ENCODE measurements at regions not wholly inside any gene's neighbourhood (a gene's known extent, or its start where the extent isn't known, plus 50 kb on each side); places are given as distances from the start of the nearest gene placed in this dataset.
"Not testable (repeated sequence)": the region's sequence is repeated elsewhere in the genome, so short reads cannot be mapped to it uniquely, and the experiment has no call there.

DNA sequence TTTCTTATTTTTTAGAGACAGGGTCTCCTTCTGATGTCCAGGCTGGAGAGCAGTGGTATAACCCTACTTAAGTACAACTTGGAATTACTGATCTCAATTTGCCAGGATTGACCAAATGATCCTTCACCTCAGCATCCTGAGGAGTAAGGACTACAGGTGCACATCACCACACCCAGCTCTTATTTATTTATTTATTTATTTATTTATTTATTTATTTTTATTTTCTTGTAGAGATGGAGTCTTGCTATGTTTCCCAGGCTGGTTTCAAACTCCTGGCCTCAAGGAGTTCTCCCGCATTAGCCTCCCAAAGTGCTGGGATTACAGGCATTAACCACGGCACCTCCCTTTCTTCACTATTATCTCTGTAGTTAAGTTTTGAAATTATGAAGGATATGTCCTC, 117.5 kb upstream of the NEGR1 start:
- H3K4me2 ChIP-seq = no peak overlapping the region
- H4K20me1 ChIP-seq = no peaks in the 10 kb centered on the region
- H3K27me3 ChIP-seq = no peaks in the 10 kb centered on the region
- no peak overlapping the region for H3K27ac ChIP-seq
- H3K9ac ChIP-seq = no peak overlapping the region
- H3K36me3 ChIP-seq = no peaks in the 10 kb centered on the region
- no peak for TF ChIP-seq Cebpa-rat (IDR thresholded peaks at IDR 0.05)
- no peak overlapping the region for H3K4me3 ChIP-seq
- no peaks in the 10 kb centered on the region for H3K4me1 ChIP-seq
- no peaks in the 10 kb centered on the region for H3K9me3 ChIP-seq (replicated peaks in 1 of 11)

DNA sequence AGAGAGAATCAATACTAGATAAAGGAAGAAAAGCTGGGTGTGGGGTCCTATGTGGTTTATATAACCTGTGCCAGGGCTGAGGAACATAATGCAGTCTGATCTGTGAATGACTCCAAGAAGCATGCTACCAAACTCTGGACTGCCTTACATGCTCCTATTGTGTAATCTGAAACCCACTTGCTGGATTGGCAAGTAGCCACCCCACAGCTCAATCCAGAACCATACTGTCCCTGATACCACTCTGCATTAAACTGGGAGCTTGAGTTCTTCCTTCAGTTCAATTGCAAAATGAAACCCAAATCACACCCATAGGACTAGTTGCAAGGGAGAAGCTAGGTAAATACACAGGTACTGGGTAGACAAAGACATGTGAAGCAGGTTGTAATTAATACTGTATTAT, 115.4 kb upstream of the NEGR1 start:
- Histone ChIP-seq H3K27ac (no peak overlapping the region), H4K20me1 (no peaks in the 10 kb centered on the region), H3K9ac (no peak overlapping the region), H3K27me3 (no peaks in the 10 kb centered on the region), H3K4me3 (no peak overlapping the region), H3K36me3 (no peaks in the 10 kb centered on the region), H3K4me1 (no peaks in the 10 kb centered on the region), H3K9me3 (replicated peaks in 1 of 11) (no peaks in the 10 kb centered on the region), H3K4me2 (no peak overlapping the region)
- 0 out of 22 replicates have a peak, but pooled peaks of 1 of the 11 experiments have one; percentile 26 for TF ChIP-seq Cebpa-rat (IDR thresholded peaks at IDR 0.05)

DNA sequence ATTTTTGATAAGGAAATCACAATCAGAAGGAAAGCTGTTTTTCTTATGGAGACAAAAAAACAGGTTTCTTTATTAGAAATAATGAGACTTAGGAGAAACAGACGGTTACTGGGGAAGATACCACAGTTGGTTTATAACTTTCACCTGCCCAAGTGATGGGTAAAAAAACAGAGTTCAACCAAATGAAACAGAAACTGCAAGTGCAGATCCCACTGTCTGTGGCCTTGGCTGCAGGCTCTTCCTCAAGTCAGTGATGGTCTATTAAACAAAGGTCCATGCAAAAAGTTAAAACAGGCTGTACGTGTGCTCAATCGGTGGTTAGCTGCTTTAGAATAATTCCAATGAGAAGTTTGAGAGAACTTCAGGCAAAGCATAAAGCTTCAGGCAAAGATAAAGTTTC, 112.1 kb upstream of the NEGR1 start:
- H3K4me2 ChIP-seq = no peak overlapping the region
- H3K27ac ChIP-seq = no peak overlapping the region
- H3K4me1 ChIP-seq = no peaks in the 10 kb centered on the region
- TF ChIP-seq Cebpa-rat (IDR thresholded peaks at IDR 0.05) = no peak
- no peaks in the 10 kb centered on the region for H3K9me3 ChIP-seq (replicated peaks in 1 of 11)
- no peak overlapping the region for H3K4me3 ChIP-seq
- no peaks in the 10 kb centered on the region for H3K27me3 ChIP-seq
- no peaks in the 10 kb centered on the region for H3K36me3 ChIP-seq
- H4K20me1 ChIP-seq = no peaks in the 10 kb centered on the region
- H3K9ac ChIP-seq = no peak overlapping the region

DNA sequence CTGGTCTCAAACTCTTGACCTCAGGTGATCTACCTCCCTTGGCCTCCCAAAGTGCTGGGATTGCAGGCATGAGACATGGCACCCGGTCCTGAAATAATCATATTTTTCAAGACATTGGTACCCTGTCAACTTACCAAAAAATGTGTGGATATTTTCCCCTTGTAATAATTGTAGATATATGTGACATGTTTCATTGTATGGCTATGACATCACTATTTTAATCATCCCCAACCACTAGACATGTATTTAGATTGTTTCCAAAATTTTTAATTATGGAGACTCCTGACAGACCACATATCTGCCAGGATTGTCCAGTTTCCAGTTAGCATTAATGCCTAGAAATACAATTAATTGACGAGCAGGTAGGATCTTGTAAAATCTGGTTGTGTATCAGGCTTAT, 96.7 kb upstream of the NEGR1 start:
- no peaks in the 10 kb centered on the region for H3K36me3 ChIP-seq
- no peak overlapping the region for H3K4me3 ChIP-seq
- no peak overlapping the region for H3K9ac ChIP-seq
- peaks cover 0 to 4% (median 0%) of the 10 kb centered on the region in 10 experiments; a peak in 1 of 20 replicates for H3K4me1 ChIP-seq
- no peaks in the 10 kb centered on the region for H3K27me3 ChIP-seq
- H3K4me2 ChIP-seq = no peak overlapping the region
- H4K20me1 ChIP-seq = no peaks in the 10 kb centered on the region
- H3K27ac ChIP-seq = no peak overlapping the region
- no peak for TF ChIP-seq Cebpa-rat (IDR thresholded peaks at IDR 0.05)
- H3K9me3 ChIP-seq (replicated peaks in 1 of 11) = peaks cover 0 to 22% (median 0%) of the 10 kb centered on the region in 11 experiments; a peak in 2 of 22 replicates

DNA sequence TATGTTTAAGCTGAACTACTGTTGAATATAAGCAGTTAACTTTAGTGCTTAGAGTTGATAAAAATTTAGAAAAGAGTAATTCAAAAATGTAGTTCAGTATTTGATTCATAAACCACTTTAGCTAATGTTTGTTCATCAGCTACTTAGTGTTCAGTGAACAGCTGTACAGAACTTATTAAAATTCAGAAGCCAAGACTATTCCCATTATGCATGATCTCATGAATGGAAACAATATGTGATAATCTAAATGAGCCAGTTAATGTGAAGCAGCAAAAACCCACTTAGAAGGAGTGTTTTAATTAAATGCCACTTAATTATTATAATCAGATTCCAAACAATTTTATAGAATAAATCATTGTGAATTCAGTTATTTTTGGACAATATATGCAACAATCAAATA, 92.9 kb upstream of the NEGR1 start:
- no peak for TF ChIP-seq Cebpa-rat (IDR thresholded peaks at IDR 0.05)
- H3K27ac ChIP-seq = no peak overlapping the region
- peaks cover 0 to 4% (median 0%) of the 10 kb centered on the region in 10 experiments; a peak in 2 of 20 replicates for H3K4me1 ChIP-seq
- no peaks in the 10 kb centered on the region for H4K20me1 ChIP-seq
- H3K27me3 ChIP-seq = no peaks in the 10 kb centered on the region
- no peak overlapping the region for H3K9ac ChIP-seq
- no peaks in the 10 kb centered on the region for H3K36me3 ChIP-seq
- H3K4me2 ChIP-seq = no peak overlapping the region
- H3K4me3 ChIP-seq = no peak overlapping the region
- peaks cover 0 to 7% (median 0%) of the 10 kb centered on the region in 11 experiments; a peak in 1 of 22 replicates for H3K9me3 ChIP-seq (replicated peaks in 1 of 11)

DNA sequence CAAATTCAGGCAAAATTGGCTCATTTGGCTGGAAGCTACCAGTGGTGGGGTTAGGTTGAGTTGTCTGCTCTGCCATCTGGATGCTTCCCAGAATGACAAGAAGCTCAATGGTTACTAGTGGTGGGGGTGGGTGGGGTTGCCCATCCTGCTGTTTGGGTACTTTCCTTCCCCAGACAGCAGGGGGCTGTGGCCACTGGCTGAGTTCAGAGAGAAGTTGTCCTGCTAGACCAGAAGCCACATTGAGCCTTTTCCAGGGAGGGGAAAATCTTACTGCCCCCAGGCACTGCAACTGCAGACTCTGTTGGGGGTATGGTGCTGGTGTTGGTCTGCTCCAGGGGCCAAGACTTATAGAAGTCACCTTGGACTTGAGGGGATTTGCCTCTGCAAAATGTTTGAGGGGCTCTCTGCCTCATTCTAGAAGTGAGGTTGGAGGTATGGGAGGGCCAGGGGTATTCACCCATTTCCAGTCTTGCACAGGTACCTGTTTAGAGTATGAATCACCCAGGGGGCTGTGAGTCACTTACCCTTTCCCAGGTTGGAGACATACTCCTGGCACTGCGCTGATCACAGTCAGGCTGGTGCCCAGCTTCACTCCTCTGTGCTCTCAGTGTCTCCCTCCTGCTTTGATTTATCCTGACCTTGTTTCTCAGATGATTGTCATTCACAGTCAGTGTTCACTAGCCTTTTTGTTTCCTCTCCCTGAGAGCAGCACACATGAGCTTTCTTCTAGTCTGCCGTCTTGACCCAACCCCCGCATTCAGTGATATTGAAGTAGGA, 89.1 kb upstream of the NEGR1 start:
- Histone ChIP-seq H3K9me3 (replicated peaks in 1 of 11) (0 out of 22 replicates have a peak, but pooled peaks cover 0 to 6% (median 0%) of the 10 kb centered on the region in 11 experiments), H3K4me1 (peaks cover 0 to 21% (median 3%) of the 10 kb centered on the region in 10 experiments; a peak in 16 of 20 replicates), H4K20me1 (no peaks in the 10 kb centered on the region), H3K4me2 (no peak overlapping the region), H3K9ac (no peak overlapping the region), H3K27me3 (no peaks in the 10 kb centered on the region), H3K36me3 (no peaks in the 10 kb centered on the region), H3K27ac (peak overlapping the region in 1 of 11 experiments; percentile 32; a peak in 1 of 22 replicates), H3K4me3 (no peak overlapping the region)
- no peak for TF ChIP-seq Cebpa-rat (IDR thresholded peaks at IDR 0.05)

DNA sequence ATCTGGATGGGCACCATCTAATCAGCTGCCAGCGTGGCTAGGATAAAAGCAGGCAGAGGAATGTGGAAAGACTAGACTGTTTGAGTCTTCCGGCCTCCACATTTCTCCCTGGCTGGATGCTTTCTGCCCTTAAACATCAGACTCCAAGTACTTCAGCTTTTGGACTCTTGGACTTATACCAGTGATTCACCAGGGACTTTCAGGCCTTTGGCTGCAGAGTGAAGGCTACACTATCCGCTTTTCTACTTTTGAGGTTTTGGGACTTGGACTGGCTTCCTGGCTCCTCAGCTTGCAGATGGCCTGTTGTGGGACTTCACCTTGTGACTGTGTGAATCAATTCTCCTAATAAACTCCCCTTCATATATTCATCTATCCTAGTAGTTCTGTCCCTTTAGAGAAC, 88.5 kb upstream of the NEGR1 start:
- not testable (repeated sequence) for H3K4me3 ChIP-seq; H3K27me3 ChIP-seq; H4K20me1 ChIP-seq; H3K9me3 ChIP-seq (replicated peaks in 1 of 11); H3K9ac ChIP-seq; H3K4me2 ChIP-seq; H3K36me3 ChIP-seq
- peaks cover 0 to 27% (median 9%) of the 10 kb centered on the region in 10 experiments; a peak in 16 of 20 replicates for H3K4me1 ChIP-seq
- peak overlapping the region in 1 of 11 experiments; percentile 32; a peak in 1 of 22 replicates for H3K27ac ChIP-seq

DNA sequence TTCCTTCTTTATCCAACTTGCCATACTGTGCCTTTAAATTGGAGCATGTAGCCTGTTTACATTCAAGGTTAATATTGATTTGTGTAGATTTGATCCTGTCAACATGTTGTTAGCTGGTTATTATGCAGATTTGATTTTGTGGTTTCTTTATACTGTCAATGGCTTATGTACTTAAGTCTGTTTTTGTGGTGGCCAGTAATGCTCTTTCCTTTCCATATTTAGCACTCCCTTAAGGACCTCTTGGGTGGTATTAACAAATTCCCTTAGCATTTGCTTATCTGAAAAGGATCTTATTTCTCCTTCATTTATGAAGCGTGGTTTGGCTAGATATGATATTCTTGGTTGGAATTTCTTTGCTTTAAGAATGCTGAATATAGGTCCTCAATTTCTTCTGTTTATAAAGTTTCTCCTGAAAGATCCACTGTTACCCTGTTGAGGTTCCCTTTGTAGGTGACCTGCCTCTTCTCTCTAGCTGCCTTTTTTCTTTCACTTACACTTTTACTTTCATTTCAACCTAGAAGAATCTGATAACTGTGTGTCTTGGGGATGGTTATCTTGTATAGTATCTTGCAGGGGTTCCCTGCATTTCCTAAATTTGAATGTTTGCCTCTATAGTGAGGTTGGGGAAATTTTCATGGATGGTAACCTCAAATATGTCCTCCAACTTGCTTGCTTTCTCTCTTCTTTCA, 86.9 kb upstream of the NEGR1 start:
- Histone ChIP-seq H3K4me1 (peaks cover 0 to 25% (median 12%) of the 10 kb centered on the region in 10 experiments; a peak in 16 of 20 replicates), H3K4me3 (no peak overlapping the region), H3K36me3 (no peaks in the 10 kb centered on the region), H3K9me3 (replicated peaks in 1 of 11) (0 out of 22 replicates have a peak, but pooled peaks cover 0 to 6% (median 0%) of the 10 kb centered on the region in 11 experiments), H3K4me2 (0 out of 22 replicates have a peak overlapping the region, but pooled peaks of 1 of the 11 experiments have one; percentile 8), H4K20me1 (no peaks in the 10 kb centered on the region), H3K27me3 (no peaks in the 10 kb centered on the region), H3K27ac (no peak overlapping the region), H3K9ac (no peak overlapping the region)
- TF ChIP-seq Cebpa-rat (IDR thresholded peaks at IDR 0.05) = no peak

DNA sequence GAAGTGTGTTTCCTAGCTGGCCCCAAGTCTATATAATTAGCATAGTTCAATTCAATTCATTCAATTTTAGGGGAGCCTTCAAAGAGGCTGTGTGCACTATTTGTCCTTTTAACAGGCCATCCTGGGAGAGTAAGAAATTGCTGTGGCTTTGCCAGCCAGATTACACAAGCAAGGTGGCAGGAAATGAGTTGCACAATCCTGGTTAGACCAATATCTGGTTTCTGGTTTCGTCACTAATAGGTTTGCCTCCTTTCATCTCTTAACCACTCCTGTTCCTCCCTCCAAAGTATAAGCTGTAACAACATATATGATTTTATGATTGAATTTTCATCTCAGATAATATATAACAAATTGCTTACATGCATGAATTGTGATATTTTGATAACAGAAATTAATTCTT, 84.1 kb upstream of the NEGR1 start:
- Histone ChIP-seq H3K9ac (no peak overlapping the region), H4K20me1 (no peaks in the 10 kb centered on the region), H3K4me3 (no peak overlapping the region), H3K4me1 (peaks cover 0 to 25% (median 12%) of the 10 kb centered on the region in 10 experiments; a peak in 16 of 20 replicates), H3K27me3 (no peaks in the 10 kb centered on the region), H3K36me3 (no peaks in the 10 kb centered on the region), H3K9me3 (replicated peaks in 1 of 11) (0 out of 22 replicates have a peak, but pooled peaks cover 0 to 6% (median 0%) of the 10 kb centered on the region in 11 experiments), H3K4me2 (peak overlapping the region in 10 of 11 experiments; percentile 28 to 70 (median 62); a peak in 18 of 22 replicates), H3K27ac (peak overlapping the region in 8 of 11 experiments; percentile 17 to 63 (median 45); a peak in 11 of 22 replicates)
- TF ChIP-seq Cebpa-rat (IDR thresholded peaks at IDR 0.05) = peak in 9 of 11 experiments; percentile 83 to 95 (median 88); a peak in 18 of 22 replicates
